ENCODE measurements at regions not wholly inside any gene's neighbourhood (a gene's known extent, or its start where the extent isn't known, plus 50 kb on each side); places are given as distances from the start of the nearest gene placed in this dataset.

- H2AFZ ChIP-seq (ENCODE audit: low read length): no peak overlapping the region
- no peak overlapping the region for H3K4me3 ChIP-seq (replicated peaks in 1 of 3; ENCODE audit: insufficient read depth in 1 of 3, low read depth in 2 of 3, low read length in 3 of 3)
- no peaks in the 10 kb centered on the region for H3K36me3 ChIP-seq (replicated peaks in 1 of 2; ENCODE audit: control insufficient read depth in 1 of 2, insufficient read depth in 2 of 2, low read length in 2 of 2)
- H3K27ac ChIP-seq (ENCODE audit: extremely low read length, insufficient read depth, low read length): no peak overlapping the region
- CTCF ChIA-PET (ENCODE audit: low intra/inter-chr PET ratio, low total read pairs): no interaction called here
- ATAC-seq: no peak
- TF ChIP-seq ZBTB38 (CRISPR knock-in tag; IDR thresholded peaks at IDR 0.05) (no peak), ZNF280D (CRISPR knock-in tag; IDR thresholded peaks at IDR 0.05) (no peak), ZFP36 (IDR thresholded peaks at IDR 0.05; ENCODE audit: borderline replicate concordance, low read depth, low read length, partially characterized antibody) (no peak), SMYD3 (CRISPR knock-in tag; IDR thresholded peaks at IDR 0.05) (no peak), TBX2 (CRISPR knock-in tag; IDR thresholded peaks at IDR 0.05; ENCODE audit: borderline replicate concordance) (no peak), AKNA (CRISPR knock-in tag; IDR thresholded peaks at IDR 0.05; ENCODE audit: borderline replicate concordance) (no peak), ZBTB46 (CRISPR knock-in tag; IDR thresholded peaks at IDR 0.05; ENCODE audit: borderline replicate concordance) (no peak), SP5 (CRISPR knock-in tag; IDR thresholded peaks at IDR 0.05; ENCODE audit: borderline replicate concordance, low read depth) (no peak), ATAD3A (CRISPR knock-in tag; IDR thresholded peaks at IDR 0.05) (no peak)
- no peak for DNase-seq (ENCODE audit: low spot score)
- no peaks in the 10 kb centered on the region for H3K9me3 ChIP-seq (ENCODE audit: low read length)
- no peaks in the 10 kb centered on the region for H3K27me3 ChIP-seq (ENCODE audit: control insufficient read depth in 1 of 2, insufficient read depth in 2 of 2, low read length in 2 of 2)
- H4K20me1 ChIP-seq (ENCODE audit: insufficient read depth, low read length): no peaks in the 10 kb centered on the region
- H3K79me2 ChIP-seq (ENCODE audit: insufficient read depth, low read length): no peaks in the 10 kb centered on the region
- in situ Hi-C loops (cut with HindIII; ENCODE audit: extremely low pct_ligation_motif_present, low pct_unique_long_range_greater_than_20kb): no loop called here
- FAIRE-seq: no peak
- 33% methylated on average over 3 of the region's 3 CpGs for WGBS (ENCODE audit: low lambda C conversion rate)
- POLR2A ChIA-PET: no interaction called here
- intact Hi-C loops (cut with micrococcal nuclease; ENCODE audit: unreplicated experiment): no loop called here
- no peak overlapping the region for H3K9ac ChIP-seq (ENCODE audit: insufficient read depth, low read depth, low read length)
- no peak overlapping the region for H3K4me2 ChIP-seq (ENCODE audit: low read depth, low read length)
- BruUV-seq (replicated peaks): no TSS peak
- no peaks in the 10 kb centered on the region for H3K4me1 ChIP-seq (ENCODE audit: insufficient read depth, low read length)
These were observed 121.4 kb upstream of the BMP2 start for GRCh38 chr20:6646021-6646636.
